Activated B cell treated with CpG ODN at 0.5 μM for 24 hours (primary cell): ENCODE measurements at regions not wholly inside any gene's neighbourhood (a gene's known extent, or its start where the extent isn't known, plus 50 kb on each side); places are given as distances from the start of the nearest gene placed in this dataset.

Experiments used
- ATAC-seq: fragments of 200-7000 bp; cut with Tn5 transposase; one replicate; pipeline ENCODE4 v1.10.0; 2021; ENCODE audit warnings: low read depth, mild to moderate bottlenecking, moderate library complexity
- CTCF ChIA-PET: fragments of 350-600 bp; sonication (Branson Sonifier 250); formaldehyde crosslinking; loops from one replicate; lab custom pipeline; 2021; ENCODE audit warnings: antibody characterized with exemption; lab: Charles Lee
- POLR2A ChIA-PET: fragments of 350-600 bp; sonication (Branson Sonifier 250); formaldehyde crosslinking; loops from one replicate; lab custom pipeline; 2021; ENCODE audit warnings: antibody characterized with exemption; lab: Charles Lee
- DNase-seq: peaks from one replicate; pipeline ENCODE4 v3.0.0; 2022
- H3K27ac Mint-ChIP-seq: one replicate; pipeline ENCODE4 v1.8.0; 2020; ENCODE audit warnings: mixed read lengths
- H3K27me3 Mint-ChIP-seq: one replicate; pipeline ENCODE4 v1.8.0; 2021; ENCODE audit warnings: mixed read lengths
- H3K36me3 Mint-ChIP-seq: one replicate; pipeline ENCODE4 v1.8.0; 2021; ENCODE audit warnings: low read depth, mixed read lengths
- H3K4me1 Mint-ChIP-seq: one replicate; pipeline ENCODE4 v1.8.0; 2021; ENCODE audit warnings: mixed read lengths
- H3K4me3 Mint-ChIP-seq: one replicate; pipeline ENCODE4 v1.8.0; 2020; ENCODE audit warnings: mild to moderate bottlenecking, mixed read lengths
- H3K9me3 Mint-ChIP-seq: one replicate; pipeline ENCODE4 v1.8.0; 2020; ENCODE audit warnings: mixed read lengths
- intact Hi-C: fragments of 100-400 bp; cut with micrococcal nuclease; formaldehyde crosslinking; loops from one replicate; pipeline ENCODE4 v1.15.1; 2024
- TF ChIP-seq, protein P1 (sequence below): fragments of 200-600 bp; IDR thresholded peaks from one replicate; pipeline ENCODE4 v1.8.0; 2022; ENCODE audit warnings: antibody characterized with exemption, mild to moderate bottlenecking

DNA sequence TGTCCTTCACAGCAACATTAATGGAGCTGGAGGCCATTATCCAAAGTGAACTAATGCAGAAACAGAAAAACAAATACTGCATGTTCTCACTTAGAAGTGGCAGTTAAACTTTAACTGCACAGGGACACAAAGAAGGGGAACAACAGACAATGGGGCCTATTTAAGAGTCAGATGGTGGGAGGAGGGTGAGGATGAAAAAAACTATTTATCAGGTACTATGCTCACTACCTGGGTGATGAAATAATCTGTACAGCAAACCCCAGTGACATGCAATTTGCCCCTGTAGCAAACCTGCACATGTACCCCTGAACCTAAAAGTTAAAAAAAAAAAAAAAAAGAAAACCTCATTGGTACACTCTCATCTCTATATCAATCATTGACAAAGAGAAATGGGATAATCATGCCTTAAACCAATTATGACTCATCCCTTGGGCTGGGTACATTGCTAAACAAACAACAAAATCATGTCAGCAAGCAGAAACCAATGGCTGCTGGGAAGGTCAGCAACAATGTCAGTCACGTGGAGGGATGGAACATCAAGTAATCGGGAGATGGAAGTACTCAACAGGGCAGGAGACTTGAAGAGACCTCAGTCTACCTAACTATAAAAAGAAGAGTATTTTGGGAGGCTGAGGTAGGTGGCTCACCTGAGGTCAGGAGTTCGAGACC is 479.2 kb downstream of the RMST start:
- H3K36me3 Mint-ChIP-seq = no peaks in the 10 kb centered on the region
- CTCF ChIA-PET = no interaction called here
- H3K27me3 Mint-ChIP-seq = no peaks in the 10 kb centered on the region
- DNase-seq (no peak), ATAC-seq (no peak)
- H3K4me3 Mint-ChIP-seq = no peak overlapping the region
- POLR2A ChIA-PET = no interaction called here
- no peak overlapping the region for H3K27ac Mint-ChIP-seq
- no peaks in the 10 kb centered on the region for H3K4me1 Mint-ChIP-seq
- H3K9me3 Mint-ChIP-seq = peaks cover 3% of the 10 kb centered on the region
- intact Hi-C loops = no loop called here
- TF ChIP-seq, protein P1, sequence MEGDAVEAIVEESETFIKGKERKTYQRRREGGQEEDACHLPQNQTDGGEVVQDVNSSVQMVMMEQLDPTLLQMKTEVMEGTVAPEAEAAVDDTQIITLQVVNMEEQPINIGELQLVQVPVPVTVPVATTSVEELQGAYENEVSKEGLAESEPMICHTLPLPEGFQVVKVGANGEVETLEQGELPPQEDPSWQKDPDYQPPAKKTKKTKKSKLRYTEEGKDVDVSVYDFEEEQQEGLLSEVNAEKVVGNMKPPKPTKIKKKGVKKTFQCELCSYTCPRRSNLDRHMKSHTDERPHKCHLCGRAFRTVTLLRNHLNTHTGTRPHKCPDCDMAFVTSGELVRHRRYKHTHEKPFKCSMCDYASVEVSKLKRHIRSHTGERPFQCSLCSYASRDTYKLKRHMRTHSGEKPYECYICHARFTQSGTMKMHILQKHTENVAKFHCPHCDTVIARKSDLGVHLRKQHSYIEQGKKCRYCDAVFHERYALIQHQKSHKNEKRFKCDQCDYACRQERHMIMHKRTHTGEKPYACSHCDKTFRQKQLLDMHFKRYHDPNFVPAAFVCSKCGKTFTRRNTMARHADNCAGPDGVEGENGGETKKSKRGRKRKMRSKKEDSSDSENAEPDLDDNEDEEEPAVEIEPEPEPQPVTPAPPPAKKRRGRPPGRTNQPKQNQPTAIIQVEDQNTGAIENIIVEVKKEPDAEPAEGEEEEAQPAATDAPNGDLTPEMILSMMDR = no peak

DNA sequence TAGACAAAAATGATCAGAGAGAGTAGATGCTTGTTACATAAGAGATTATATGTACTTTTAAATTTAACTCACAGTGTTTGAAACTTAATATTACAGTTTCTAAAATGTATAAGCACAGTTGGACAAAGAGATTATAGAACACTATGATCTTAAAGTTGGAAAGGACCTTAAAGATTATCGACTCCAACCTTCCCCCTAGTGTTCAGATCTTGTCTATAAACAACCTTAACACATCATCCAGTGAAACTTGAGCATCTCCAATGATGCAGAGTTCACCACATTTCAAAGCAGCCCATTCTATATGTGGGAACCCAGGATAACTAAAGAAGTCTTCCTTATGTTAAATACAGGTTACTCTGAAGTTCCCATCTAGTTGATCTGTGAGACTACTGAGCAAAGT is 480.8 kb downstream of the RMST start:
- Mint-ChIP-seq H3K9me3 (peaks cover 14% of the 10 kb centered on the region), H3K27ac (no peak overlapping the region), H3K27me3 (no peaks in the 10 kb centered on the region), H3K36me3 (no peaks in the 10 kb centered on the region), H3K4me1 (no peaks in the 10 kb centered on the region), H3K4me3 (no peak overlapping the region)
- TF ChIP-seq, protein P1 = no peak
- DNase-seq (no peak), ATAC-seq (no peak)
- POLR2A ChIA-PET = no interaction called here
- CTCF ChIA-PET = no interaction called here
- intact Hi-C loops = no loop called here

DNA sequence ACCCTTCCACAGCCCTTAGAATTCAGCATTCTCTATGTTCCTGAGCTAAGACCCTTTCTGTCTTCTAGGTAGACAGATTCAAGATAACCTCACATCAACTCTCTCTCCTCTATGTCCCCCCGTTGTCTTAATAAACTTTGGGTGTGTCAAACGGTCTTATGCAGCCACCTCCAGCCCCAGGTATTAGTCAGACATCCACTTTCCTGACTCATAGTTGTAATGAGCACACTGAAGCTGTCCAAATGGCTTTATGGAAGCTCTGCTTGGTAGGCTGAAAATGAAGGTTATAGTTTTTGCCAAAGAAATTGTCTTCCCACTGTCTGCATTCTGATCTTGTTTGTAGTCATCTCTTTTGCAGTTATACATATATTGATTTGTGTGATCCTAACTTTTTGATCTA is 482.0 kb downstream of the RMST start:
- H3K27ac Mint-ChIP-seq = no peak overlapping the region
- ATAC-seq = no peak
- TF ChIP-seq, protein P1 = no peak
- H3K9me3 Mint-ChIP-seq = peaks cover 14% of the 10 kb centered on the region
- ChIA-PET CTCF (no interaction called here), POLR2A (no interaction called here)
- no peaks in the 10 kb centered on the region for H3K27me3 Mint-ChIP-seq
- DNase-seq = no peak
- H3K4me1 Mint-ChIP-seq = no peaks in the 10 kb centered on the region
- no peak overlapping the region for H3K4me3 Mint-ChIP-seq
- H3K36me3 Mint-ChIP-seq = no peaks in the 10 kb centered on the region
- intact Hi-C loops = no loop called here

DNA sequence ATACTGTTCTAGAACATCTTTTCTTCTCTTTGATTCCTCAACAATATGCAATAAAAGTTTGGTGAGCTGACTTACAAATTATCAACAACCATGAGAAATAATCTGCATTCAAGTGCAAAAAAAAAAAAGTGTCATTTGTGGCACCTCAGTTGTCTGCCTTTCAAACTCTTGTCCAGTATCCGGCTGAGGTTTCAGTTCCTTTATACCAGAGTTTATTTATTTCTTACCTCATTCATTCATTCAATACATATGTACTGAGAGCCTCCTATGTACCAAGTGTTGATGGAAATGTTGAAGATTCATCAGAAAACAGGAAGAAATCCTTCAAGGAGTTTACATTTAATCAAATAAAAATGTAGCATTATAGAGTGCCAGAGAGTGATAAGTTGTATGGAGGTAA is 484.1 kb downstream of the RMST start:
- Mint-ChIP-seq H3K9me3 (peaks cover 12% of the 10 kb centered on the region), H3K36me3 (no peaks in the 10 kb centered on the region), H3K27ac (no peak overlapping the region), H3K4me3 (no peak overlapping the region), H3K4me1 (no peaks in the 10 kb centered on the region), H3K27me3 (no peaks in the 10 kb centered on the region)
- TF ChIP-seq, protein P1 = no peak
- DNase-seq (no peak), ATAC-seq (no peak)
- ChIA-PET CTCF (no interaction called here), POLR2A (no interaction called here)
- intact Hi-C loops = no loop called here

DNA sequence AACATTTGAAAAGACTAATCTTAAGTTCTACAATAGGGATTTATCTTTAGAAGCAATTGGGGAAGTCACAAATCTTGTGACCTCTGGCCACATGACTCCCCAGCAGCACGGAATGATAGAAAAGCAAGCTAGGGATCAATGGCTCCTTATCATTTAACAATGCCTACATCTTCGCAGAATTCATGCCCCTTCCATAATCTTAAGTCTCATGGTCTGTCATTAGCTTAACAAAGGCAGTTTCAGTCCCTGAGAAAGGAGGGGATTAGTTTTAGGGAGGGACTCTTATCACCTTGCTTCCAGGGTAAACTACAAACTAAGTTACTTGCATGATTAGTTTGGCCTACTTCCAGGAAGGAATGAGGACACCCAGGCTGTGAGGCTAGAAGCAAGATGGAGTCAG is 486.0 kb downstream of the RMST start:
- H3K27me3 Mint-ChIP-seq = no peaks in the 10 kb centered on the region
- DNase-seq = no peak
- H3K27ac Mint-ChIP-seq = no peak overlapping the region
- CTCF ChIA-PET = no interaction called here
- POLR2A ChIA-PET = no interaction called here
- H3K36me3 Mint-ChIP-seq = no peaks in the 10 kb centered on the region
- H3K4me3 Mint-ChIP-seq = no peak overlapping the region
- H3K4me1 Mint-ChIP-seq = no peaks in the 10 kb centered on the region
- no peak for ATAC-seq
- TF ChIP-seq, protein P1 = no peak
- intact Hi-C loops = no loop called here
- peaks cover 12% of the 10 kb centered on the region for H3K9me3 Mint-ChIP-seq
